Retinal pigment epithelial cell (primary cell): ENCODE measurements at regions not wholly inside any gene's neighbourhood (a gene's known extent, or its start where the extent isn't known, plus 50 kb on each side); places are given as distances from the start of the nearest gene placed in this dataset.

Experiments
- DNase-seq: peaks from one replicate; pipeline ENCODE4 v3.0.0-alpha.2; 2010; ENCODE audit warnings: low read depth
- H3K4me3 ChIP-seq: 2 replicates; pipeline ENCODE4 v1.5.1; 2011; ENCODE audit warnings: mild to moderate bottlenecking, low read length, control low read depth, moderate library complexity
- CTCF ChIP-seq: conservative IDR thresholded peaks from 2 replicates; pipeline ENCODE4 v1.5.1; 2011; ENCODE audit warnings: low read depth, low read length, control low read depth, inconsistent platforms

- no peak for DNase-seq
- TF ChIP-seq CTCF = no peak
- no peak overlapping the region for H3K4me3 ChIP-seq
Observed at GRCh38 chr1:223016381-223016780, 126.7 kb downstream of the TLR5 start.

- H3K4me3 ChIP-seq = no peak overlapping the region
- TF ChIP-seq CTCF = peak; percentile 1
- DNase-seq = no peak
Observed at GRCh38 chr1:223016890-223017289, 126.2 kb downstream of the TLR5 start.

GRCh38 chr1:223017291-223017690, 125.8 kb downstream of the TLR5 start:
- TF ChIP-seq CTCF = no peak
- no peak for DNase-seq

GRCh38 chr1:223018534-223018933, 124.5 kb downstream of the TLR5 start:
- no peak for TF ChIP-seq CTCF
- no peak for DNase-seq

More at GRCh38 chr1:223017291-223017690, 125.8 kb downstream of the TLR5 start:
- H3K4me3 ChIP-seq = no peak overlapping the region

GRCh38 chr1:223019256-223019655, 123.8 kb downstream of the TLR5 start:
- no peak for DNase-seq
- TF ChIP-seq CTCF = no peak
- H3K4me3 ChIP-seq = no peak overlapping the region

More at GRCh38 chr1:223018534-223018933, 124.5 kb downstream of the TLR5 start:
- no peak overlapping the region for H3K4me3 ChIP-seq

- no peak for DNase-seq
- no peak for TF ChIP-seq CTCF
- H3K4me3 ChIP-seq = no peak overlapping the region
Observed at GRCh38 chr1:223020770-223021169, 122.3 kb downstream of the TLR5 start.

- DNase-seq = peak; percentile 14
- no peak for TF ChIP-seq CTCF
- H3K4me3 ChIP-seq = no peak overlapping the region
Observed at GRCh38 chr1:223022641-223023473, 120.2 kb downstream of the TLR5 start.
